Tibial artery (tissue), 4 donors: ENCODE measurements at regions not wholly inside any gene's neighbourhood (a gene's known extent, or its start where the extent isn't known, plus 50 kb on each side); places are given as distances from the start of the nearest gene placed in this dataset.

Experiments
- DNase-seq, 2 donors: peaks; one replicate each; pipeline ENCODE4 v3.0.0-alpha.2; 2019
- H3K27ac ChIP-seq, 2 donors: fragments of 200-600 bp; sonication (generic) in 1 of 2; 1 replicate in 1 of 2; 2 replicates in 1 of 2; pipeline ENCODE4 v1.5.1; 2018 to 2019; ENCODE audit warnings: mild to moderate bottlenecking in 1 of 2
- H3K27me3 ChIP-seq, 2 donors: fragments of 200-600 bp; sonication (generic) in 1 of 2; one replicate each; pipeline versions ENCODE4 v1.5.1 to v1.6.0; 2016 to 2019
- H3K36me3 ChIP-seq, 3 donors: fragments of 200-600 bp; sonication (generic) in 2 of 3; one replicate each; pipeline ENCODE4 v1.5.1; 2016 to 2019; ENCODE audit warnings: mild to moderate bottlenecking in 2 of 3
- H3K4me1 ChIP-seq, 4 donors: fragments of 200-600 bp; sonication (generic) in 2 of 4; 1 replicate in 3 of 4; 2 replicates in 1 of 4; pipeline ENCODE4 v1.5.1; 2016 to 2019
- H3K4me3 ChIP-seq, 2 donors: fragments of 200-600 bp; sonication (generic) in 1 of 2; 1 replicate in 1 of 2; 2 replicates in 1 of 2; pipeline ENCODE4 v1.5.1; 2018 to 2019; ENCODE audit warnings: mild to moderate bottlenecking in 2 of 2
- H3K9me3 ChIP-seq, 3 donors: fragments of 200-600 bp; sonication (generic) in 1 of 3; one replicate each; pipeline ENCODE4 v1.5.1; 2016 to 2019
- intact Hi-C: fragments of 100-400 bp; cut with DNase I; formaldehyde crosslinking; loops from one replicate; pipeline ENCODE4 v1.15.0; 2023; ENCODE audit warnings: low total_unique reads
- TF ChIP-seq, protein P1 (sequence below), 2 experiments: fragments of 200-600 bp in 1 of 2; fragments of 450-650 bp in 1 of 2; IDR thresholded peaks; one replicate each; pipeline ENCODE4 v1.5.1; 2017 to 2019; ENCODE audit warnings: antibody characterized with exemption in 2 of 2, mild to moderate bottlenecking in 1 of 2, moderate library complexity in 1 of 2

GRCh38 chr5:18778225-18778624 is 1144.0 kb downstream of the TAF11L14 start:
- no peak overlapping the region for H3K4me3 ChIP-seq
- TF ChIP-seq, protein P1, sequence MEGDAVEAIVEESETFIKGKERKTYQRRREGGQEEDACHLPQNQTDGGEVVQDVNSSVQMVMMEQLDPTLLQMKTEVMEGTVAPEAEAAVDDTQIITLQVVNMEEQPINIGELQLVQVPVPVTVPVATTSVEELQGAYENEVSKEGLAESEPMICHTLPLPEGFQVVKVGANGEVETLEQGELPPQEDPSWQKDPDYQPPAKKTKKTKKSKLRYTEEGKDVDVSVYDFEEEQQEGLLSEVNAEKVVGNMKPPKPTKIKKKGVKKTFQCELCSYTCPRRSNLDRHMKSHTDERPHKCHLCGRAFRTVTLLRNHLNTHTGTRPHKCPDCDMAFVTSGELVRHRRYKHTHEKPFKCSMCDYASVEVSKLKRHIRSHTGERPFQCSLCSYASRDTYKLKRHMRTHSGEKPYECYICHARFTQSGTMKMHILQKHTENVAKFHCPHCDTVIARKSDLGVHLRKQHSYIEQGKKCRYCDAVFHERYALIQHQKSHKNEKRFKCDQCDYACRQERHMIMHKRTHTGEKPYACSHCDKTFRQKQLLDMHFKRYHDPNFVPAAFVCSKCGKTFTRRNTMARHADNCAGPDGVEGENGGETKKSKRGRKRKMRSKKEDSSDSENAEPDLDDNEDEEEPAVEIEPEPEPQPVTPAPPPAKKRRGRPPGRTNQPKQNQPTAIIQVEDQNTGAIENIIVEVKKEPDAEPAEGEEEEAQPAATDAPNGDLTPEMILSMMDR (IDR thresholded peaks at IDR 0.05), result no peak
- DNase-seq, result no peak
- intact Hi-C loops, result no loop called here
- no peaks in the 10 kb centered on the region for H3K27me3 ChIP-seq
- H3K4me1 ChIP-seq, result no peaks in the 10 kb centered on the region
- no peaks in the 10 kb centered on the region for H3K36me3 ChIP-seq
- H3K9me3 ChIP-seq, result peaks cover 0 to 4% (median 0%) of the 10 kb centered on the region in 3 donors
- H3K27ac ChIP-seq, result no peak overlapping the region

GRCh38 chr5:18789218-18789998 is 1155.1 kb downstream of the TAF11L14 start:
- TF ChIP-seq, protein P1 (IDR thresholded peaks at IDR 0.05), result no peak
- Histone ChIP-seq H3K27ac (no peak overlapping the region), H3K36me3 (no peaks in the 10 kb centered on the region), H3K9me3 (no peaks in the 10 kb centered on the region), H3K27me3 (no peaks in the 10 kb centered on the region), H3K4me1 (no peaks in the 10 kb centered on the region), H3K4me3 (no peak overlapping the region)
- no peak for DNase-seq
- intact Hi-C loops, result no loop called here

DNA sequence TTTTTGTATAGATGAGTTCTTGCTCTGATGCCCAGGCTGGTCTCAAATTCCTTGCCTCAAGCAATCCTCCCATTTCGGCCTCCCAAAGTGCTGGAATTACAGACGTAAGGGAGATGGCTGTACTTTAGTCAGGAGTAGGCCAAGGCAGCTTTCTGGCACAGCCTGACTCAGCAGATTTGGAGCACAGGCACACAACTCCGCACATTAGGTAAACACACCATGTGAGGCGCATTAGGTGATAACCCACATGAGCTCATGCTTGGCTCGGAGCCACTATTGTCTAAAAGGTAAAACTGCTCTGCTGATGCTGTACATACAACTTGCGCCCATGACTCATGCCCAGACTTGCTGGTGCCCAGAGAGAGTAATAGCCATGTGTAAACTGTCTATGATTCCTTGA is 1157.9 kb downstream of the TAF11L14 start:
- Histone ChIP-seq H3K27ac (no peak overlapping the region), H3K27me3 (no peaks in the 10 kb centered on the region), H3K4me3 (no peak overlapping the region), H3K4me1 (no peaks in the 10 kb centered on the region), H3K36me3 (no peaks in the 10 kb centered on the region), H3K9me3 (no peaks in the 10 kb centered on the region)
- TF ChIP-seq, protein P1 (IDR thresholded peaks at IDR 0.05), result no peak
- DNase-seq, result no peak
- intact Hi-C loops, result no loop called here

DNA sequence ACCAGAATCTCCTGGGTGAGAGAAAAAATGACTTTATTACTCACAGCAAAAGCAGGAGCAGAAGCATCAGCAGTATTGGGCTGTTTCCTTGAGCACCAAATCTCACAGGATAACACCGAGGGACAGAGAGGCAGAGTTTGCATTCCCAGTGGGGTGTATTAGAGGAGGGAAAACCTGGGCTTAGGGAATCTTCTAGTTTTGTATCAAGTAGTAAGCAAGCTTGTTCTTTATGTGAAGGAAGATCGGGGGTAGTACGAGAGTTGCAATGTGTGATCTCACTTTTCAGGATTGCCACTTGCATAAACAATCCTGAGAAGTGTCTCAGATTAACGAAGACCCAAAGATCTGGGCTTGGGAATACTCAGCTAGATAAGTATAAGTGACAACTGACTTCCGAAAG is 1163.0 kb downstream of the TAF11L14 start:
- intact Hi-C loops, result no loop called here
- DNase-seq, result no peak
- H3K4me1 ChIP-seq, result no peaks in the 10 kb centered on the region
- TF ChIP-seq, protein P1 (IDR thresholded peaks at IDR 0.05), result no peak
- no peak overlapping the region for H3K27ac ChIP-seq
- H3K27me3 ChIP-seq, result no peaks in the 10 kb centered on the region
- no peaks in the 10 kb centered on the region for H3K9me3 ChIP-seq
- H3K4me3 ChIP-seq, result no peak overlapping the region
- H3K36me3 ChIP-seq, result no peaks in the 10 kb centered on the region

DNA sequence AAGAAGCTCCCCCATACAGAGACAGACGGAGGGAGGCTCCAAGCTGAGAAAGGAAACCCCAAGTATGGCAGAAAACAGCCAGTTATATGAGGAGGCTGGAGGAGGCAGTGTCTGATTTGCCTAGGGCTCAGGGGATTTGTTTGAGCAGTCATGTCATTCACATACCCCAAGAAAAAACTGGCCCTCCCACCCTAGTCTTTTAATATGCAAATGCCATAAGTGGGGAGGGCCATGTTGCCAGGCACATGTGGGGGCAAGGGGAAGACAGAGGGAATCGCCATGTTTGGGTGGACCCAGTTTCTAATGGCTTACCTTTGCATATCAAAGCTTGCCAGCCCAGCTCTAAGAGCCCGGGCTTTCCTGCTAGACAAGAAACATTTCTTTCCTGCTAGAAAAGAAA is 1163.8 kb downstream of the TAF11L14 start:
- intact Hi-C loops, result no loop called here
- H3K27me3 ChIP-seq, result no peaks in the 10 kb centered on the region
- TF ChIP-seq, protein P1 (IDR thresholded peaks at IDR 0.05), result no peak
- no peak for DNase-seq
- H3K27ac ChIP-seq, result no peak overlapping the region
- no peaks in the 10 kb centered on the region for H3K4me1 ChIP-seq
- H3K9me3 ChIP-seq, result no peaks in the 10 kb centered on the region
- no peaks in the 10 kb centered on the region for H3K36me3 ChIP-seq
- no peak overlapping the region for H3K4me3 ChIP-seq
